WTC11 (cell line): ENCODE measurements at regions not wholly inside any gene's neighbourhood (a gene's known extent, or its start where the extent isn't known, plus 50 kb on each side); places are given as distances from the start of the nearest gene placed in this dataset.

Experiments used
- ATF1 ChIP-seq: sonication (generic); formaldehyde crosslinking; IDR thresholded peaks from 2 replicates; pipeline ENCODE4 v1.8.1; 2023; ENCODE audit warnings: mild to moderate bottlenecking, moderate library complexity, missing genetic modification reagents
- CREB1 ChIP-seq: sonication (generic); formaldehyde crosslinking; IDR thresholded peaks from 2 replicates; pipeline ENCODE4 v1.8.0; 2023; ENCODE audit warnings: mild to moderate bottlenecking, missing genetic modification reagents
- ELF4 ChIP-seq: sonication (generic); formaldehyde crosslinking; IDR thresholded peaks from 2 replicates; pipeline ENCODE4 v1.8.1; 2022; ENCODE audit warnings: low read depth, mild to moderate bottlenecking, moderate library complexity, missing genetic modification reagents
- KAT7 ChIP-seq: sonication (generic); formaldehyde crosslinking; IDR thresholded peaks from 2 replicates; pipeline ENCODE4 v1.8.1; 2023; ENCODE audit warnings: missing genetic modification reagents, mild to moderate bottlenecking, borderline replicate concordance
- NFYB ChIP-seq: sonication (generic); formaldehyde crosslinking; conservative IDR thresholded peaks from 2 replicates; pipeline ENCODE4 v1.8.0; 2022; ENCODE audit warnings: low read depth, missing genetic modification reagents
- TF ChIP-seq, protein P1 (sequence below): sonication (generic); formaldehyde crosslinking; IDR thresholded peaks from 2 replicates; pipeline ENCODE4 v1.8.1; 2023; ENCODE audit warnings: mild to moderate bottlenecking, missing genetic modification reagents, moderate library complexity
- TF ChIP-seq, protein P2 (sequence below): fragments of 200-600 bp; IDR thresholded peaks from 2 replicates; pipeline ENCODE4 v1.8.0; 2022; ENCODE audit warnings: antibody characterized with exemption
- TF ChIP-seq, protein P3 (sequence below): sonication (generic); formaldehyde crosslinking; IDR thresholded peaks from 2 replicates; pipeline ENCODE4 v1.8.0; 2022; ENCODE audit warnings: mild to moderate bottlenecking, missing genetic modification reagents

DNA sequence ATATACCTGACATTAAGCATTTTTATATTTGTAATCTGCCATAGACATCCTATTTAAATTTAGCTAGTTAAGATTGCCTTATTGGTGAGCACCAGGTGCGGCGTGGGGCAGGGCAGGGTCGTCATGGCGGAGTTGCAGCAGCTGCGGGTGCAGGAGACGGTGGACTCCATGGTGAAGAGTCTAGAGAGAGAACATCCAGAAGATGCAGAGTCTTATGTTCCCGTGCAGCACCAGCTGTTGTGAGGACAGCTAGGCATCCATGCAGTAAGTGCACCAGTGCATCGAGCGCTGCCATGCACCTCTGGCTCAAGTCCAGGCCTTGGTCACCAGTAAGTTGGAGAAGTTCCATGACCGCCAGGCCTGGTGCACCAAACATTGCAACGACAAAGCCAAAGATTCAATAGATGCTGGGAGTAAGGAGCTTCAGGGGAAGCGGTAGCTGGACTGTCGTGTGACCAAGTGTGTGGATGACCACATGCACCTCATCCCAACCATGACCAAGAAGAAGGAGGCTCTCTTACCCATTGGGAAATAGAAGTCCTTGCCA is 586.2 kb downstream of the CD109 start:
- TF ChIP-seq, protein P1, sequence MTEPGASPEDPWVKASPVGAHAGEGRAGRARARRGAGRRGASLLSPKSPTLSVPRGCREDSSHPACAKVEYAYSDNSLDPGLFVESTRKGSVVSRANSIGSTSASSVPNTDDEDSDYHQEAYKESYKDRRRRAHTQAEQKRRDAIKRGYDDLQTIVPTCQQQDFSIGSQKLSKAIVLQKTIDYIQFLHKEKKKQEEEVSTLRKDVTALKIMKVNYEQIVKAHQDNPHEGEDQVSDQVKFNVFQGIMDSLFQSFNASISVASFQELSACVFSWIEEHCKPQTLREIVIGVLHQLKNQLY (CRISPR knock-in tag): no peak
- TF ChIP-seq CREB1: no peak
- TF ChIP-seq ATF1 (CRISPR knock-in tag): no peak
- TF ChIP-seq, protein P2, sequence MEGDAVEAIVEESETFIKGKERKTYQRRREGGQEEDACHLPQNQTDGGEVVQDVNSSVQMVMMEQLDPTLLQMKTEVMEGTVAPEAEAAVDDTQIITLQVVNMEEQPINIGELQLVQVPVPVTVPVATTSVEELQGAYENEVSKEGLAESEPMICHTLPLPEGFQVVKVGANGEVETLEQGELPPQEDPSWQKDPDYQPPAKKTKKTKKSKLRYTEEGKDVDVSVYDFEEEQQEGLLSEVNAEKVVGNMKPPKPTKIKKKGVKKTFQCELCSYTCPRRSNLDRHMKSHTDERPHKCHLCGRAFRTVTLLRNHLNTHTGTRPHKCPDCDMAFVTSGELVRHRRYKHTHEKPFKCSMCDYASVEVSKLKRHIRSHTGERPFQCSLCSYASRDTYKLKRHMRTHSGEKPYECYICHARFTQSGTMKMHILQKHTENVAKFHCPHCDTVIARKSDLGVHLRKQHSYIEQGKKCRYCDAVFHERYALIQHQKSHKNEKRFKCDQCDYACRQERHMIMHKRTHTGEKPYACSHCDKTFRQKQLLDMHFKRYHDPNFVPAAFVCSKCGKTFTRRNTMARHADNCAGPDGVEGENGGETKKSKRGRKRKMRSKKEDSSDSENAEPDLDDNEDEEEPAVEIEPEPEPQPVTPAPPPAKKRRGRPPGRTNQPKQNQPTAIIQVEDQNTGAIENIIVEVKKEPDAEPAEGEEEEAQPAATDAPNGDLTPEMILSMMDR: no peak
- TF ChIP-seq, protein P3, sequence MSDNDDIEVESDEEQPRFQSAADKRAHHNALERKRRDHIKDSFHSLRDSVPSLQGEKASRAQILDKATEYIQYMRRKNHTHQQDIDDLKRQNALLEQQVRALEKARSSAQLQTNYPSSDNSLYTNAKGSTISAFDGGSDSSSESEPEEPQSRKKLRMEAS (CRISPR knock-in tag): no peak
- TF ChIP-seq KAT7 (CRISPR knock-in tag): no peak
- no peak for TF ChIP-seq ELF4 (CRISPR knock-in tag)
- no peak for TF ChIP-seq NFYB (CRISPR knock-in tag)
